ENCODE measurements at regions not wholly inside any gene's neighbourhood (a gene's known extent, or its start where the extent isn't known, plus 50 kb on each side); places are given as distances from the start of the nearest gene placed in this dataset.
"Not testable (repeated sequence)": the region's sequence is repeated elsewhere in the genome, so short reads cannot be mapped to it uniquely, and the experiment has no call there.

GRCh38 chr10:46198516-46198915 is 88.3 kb upstream of the ANTXRL start:
- H3K4me3 ChIP-seq (ENCODE audit: low read depth, low read length) = no peak overlapping the region

GRCh38 chr10:46202405-46202804 is 84.4 kb upstream of the ANTXRL start:
- H3K4me3 ChIP-seq (ENCODE audit: low read depth, low read length) = not testable (repeated sequence)

GRCh38 chr10:46204482-46205102 is 82.2 kb upstream of the ANTXRL start:
- not testable (repeated sequence) for H3K4me3 ChIP-seq (ENCODE audit: low read depth, low read length)

GRCh38 chr10:46210427-46210826 is 76.4 kb upstream of the ANTXRL start:
- not testable (repeated sequence) for H3K4me3 ChIP-seq (ENCODE audit: low read depth, low read length)

GRCh38 chr10:46215426-46215825 is 71.4 kb upstream of the ANTXRL start:
- H3K4me3 ChIP-seq (ENCODE audit: low read depth, low read length) = no peak overlapping the region

- H3K4me3 ChIP-seq (ENCODE audit: low read depth, low read length) = no peak overlapping the region
Measured at GRCh38 chr10:46216003-46216634, 70.7 kb upstream of the ANTXRL start.

GRCh38 chr10:46216836-46217751 is 69.7 kb upstream of the ANTXRL start:
- no peak overlapping the region for H3K4me3 ChIP-seq (ENCODE audit: low read depth, low read length)

GRCh38 chr10:46217752-46218453 is 68.9 kb upstream of the ANTXRL start:
- no peak overlapping the region for H3K4me3 ChIP-seq (ENCODE audit: low read depth, low read length)

- H3K4me3 ChIP-seq (ENCODE audit: low read depth, low read length) = no peak overlapping the region
Measured at GRCh38 chr10:46218921-46219320, 67.9 kb upstream of the ANTXRL start.

- not testable (repeated sequence) for H3K4me3 ChIP-seq (ENCODE audit: low read depth, low read length)
Measured at GRCh38 chr10:46219431-46219990, 67.3 kb upstream of the ANTXRL start.

- no peak overlapping the region for H3K4me3 ChIP-seq (ENCODE audit: low read depth, low read length)
Measured at GRCh38 chr10:46220187-46220586, 66.6 kb upstream of the ANTXRL start.

GRCh38 chr10:46220872-46221538 is 65.8 kb upstream of the ANTXRL start:
- no peak overlapping the region for H3K4me3 ChIP-seq (ENCODE audit: low read depth, low read length)

GRCh38 chr10:46222364-46222935 is 64.3 kb upstream of the ANTXRL start:
- no peak overlapping the region for H3K4me3 ChIP-seq (ENCODE audit: low read depth, low read length)

- H3K4me3 ChIP-seq (ENCODE audit: low read depth, low read length) = no peak overlapping the region
Measured at GRCh38 chr10:46223064-46223480, 63.7 kb upstream of the ANTXRL start.

GRCh38 chr10:46223626-46224413 is 63.0 kb upstream of the ANTXRL start:
- H3K4me3 ChIP-seq (ENCODE audit: low read depth, low read length) = no peak overlapping the region

- no peak overlapping the region for H3K4me3 ChIP-seq (ENCODE audit: low read depth, low read length)
Measured at GRCh38 chr10:46224414-46224682, 62.4 kb upstream of the ANTXRL start.

GRCh38 chr10:46225597-46225996 is 61.2 kb upstream of the ANTXRL start:
- no peak overlapping the region for H3K4me3 ChIP-seq (ENCODE audit: low read depth, low read length)

- H3K4me3 ChIP-seq (ENCODE audit: low read depth, low read length) = no peak overlapping the region
Measured at GRCh38 chr10:46226232-46226631, 60.6 kb upstream of the ANTXRL start.

- no peak overlapping the region for H3K4me3 ChIP-seq (ENCODE audit: low read depth, low read length)
Measured at GRCh38 chr10:46226900-46227558, 59.8 kb upstream of the ANTXRL start.

Data from iPS-11a (cell line).